Sigmoid colon (tissue), 3 donors: ENCODE measurements at regions not wholly inside any gene's neighbourhood (a gene's known extent, or its start where the extent isn't known, plus 50 kb on each side); places are given as distances from the start of the nearest gene placed in this dataset.

Source experiments
- CTCF ChIP-seq, 4 experiments: fragments of 450-650 bp in 3 of 4; fragments of 200-600 bp in 1 of 4; IDR thresholded peaks; one replicate each; pipeline ENCODE4 v1.5.1; 2016 to 2019; ENCODE audit warnings: antibody characterized with exemption in 4 of 4, mild to moderate bottlenecking in 3 of 4, moderate library complexity in 2 of 4
- POLR2A ChIP-seq, 2 donors: fragments of 450-650 bp; IDR thresholded peaks; one replicate each; pipeline ENCODE4 v1.6.1; 2016; ENCODE audit warnings: antibody characterized with exemption in 2 of 2, mild to moderate bottlenecking in 2 of 2, moderate library complexity in 2 of 2

- TF ChIP-seq CTCF (IDR thresholded peaks at IDR 0.05): no peak
- no peak for TF ChIP-seq POLR2A (IDR thresholded peaks at IDR 0.05)
Observed at GRCh38 chr18:75544051-75544481, 116.6 kb upstream of the SMIM21 start.
